Panc1 (cell line): ENCODE measurements at regions not wholly inside any gene's neighbourhood (a gene's known extent, or its start where the extent isn't known, plus 50 kb on each side); places are given as distances from the start of the nearest gene placed in this dataset.

Source experiments
- ATAC-seq: fragments of 200-7000 bp; cut with Tn5 transposase; 2 replicates; pipeline ENCODE4 v1.9.1; 2020; ENCODE audit warnings: mild to moderate bottlenecking, moderate library complexity
- BruUV-seq: library from RNA; stranded (reverse); fragments of 400-500 nt; replicated peaks from 2 replicates; lab custom pipeline; 2021; lab: Mats Ljungman, UMichigan
- CTCF ChIA-PET: fragments of 300-600 bp; sonication (Branson Sonifier 250); formaldehyde crosslinking; loops from one replicate; lab custom pipeline; 2022; ENCODE audit warnings: antibody characterized with exemption; lab: Charles Lee
- POLR2A ChIA-PET: fragments of 300-600 bp; sonication (Branson Sonifier 250); formaldehyde crosslinking; loops from one replicate; lab custom pipeline; 2022; ENCODE audit warnings: antibody characterized with exemption; lab: Charles Lee
- DNase-seq: peaks from one replicate; pipeline ENCODE4 v3.0.0-alpha.2; 2010; ENCODE audit warnings: low read depth, low spot score
- H3K27ac ChIP-seq: 2 replicates; pipeline ENCODE4 v1.5.1; 2011; ENCODE audit warnings: mild to moderate bottlenecking, low read length, inconsistent platforms
- H3K27me3 ChIP-seq: fragments of 200-500 bp; sonication (Bioruptor generic); 2 replicates; pipeline ENCODE4 v1.6.0; 2014; ENCODE audit warnings: low read length, inconsistent platforms; ENCODE audit not compliant: control insufficient read depth, insufficient read depth
- H3K36me3 ChIP-seq: fragments of 200-500 bp; sonication (Bioruptor generic); 2 replicates; pipeline ENCODE4 v1.5.1; 2014; ENCODE audit warnings: inconsistent platforms, mild to moderate bottlenecking, low read length, moderate library complexity; ENCODE audit not compliant: control insufficient read depth, insufficient read depth
- H3K4me1 ChIP-seq: 2 replicates; pipeline ENCODE4 v1.5.1; 2011; ENCODE audit warnings: inconsistent platforms, mild to moderate bottlenecking, low read length, moderate library complexity; ENCODE audit not compliant: control insufficient read depth, insufficient read depth
- H3K4me3 ChIP-seq, 2 experiments: 2 replicates each; pipeline ENCODE4 v1.5.1; 2011 to 2012; ENCODE audit warnings: low read depth in 2 of 2, low read length in 2 of 2, mild to moderate bottlenecking in 2 of 2, inconsistent platforms in 1 of 2, moderate library complexity in 1 of 2
- H3K9me3 ChIP-seq: fragments of 200-500 bp; sonication (Bioruptor generic); 2 replicates; pipeline ENCODE4 v1.5.1; 2014; ENCODE audit warnings: low read depth, mild to moderate bottlenecking, inconsistent platforms, low read length, moderate library complexity; ENCODE audit not compliant: control insufficient read depth, insufficient read depth
- CTCF ChIP-seq: fragments of 450-650 bp; IDR thresholded peaks from 2 replicates; pipeline ENCODE4 v1.5.1; 2017; ENCODE audit warnings: mild to moderate bottlenecking
- POLR2AphosphoS5 ChIP-seq: IDR thresholded peaks from 2 replicates; pipeline ENCODE4 v1.6.1; 2012; ENCODE audit warnings: mild to moderate bottlenecking, low read depth, low read length, moderate library complexity
- REST ChIP-seq, 2 experiments: IDR thresholded peaks; 2 replicates each; pipeline ENCODE4 v1.6.1; 2011 to 2012; ENCODE audit warnings: low read depth in 2 of 2, control low read depth in 1 of 2, low read length in 1 of 2, mild to moderate bottlenecking in 1 of 2, moderate library complexity in 1 of 2; ENCODE audit not compliant: insufficient read depth in 1 of 2
- SIN3A ChIP-seq: IDR thresholded peaks from 2 replicates; pipeline ENCODE4 v1.6.1; 2012; ENCODE audit warnings: low read depth, mild to moderate bottlenecking, low read length, moderate library complexity, borderline replicate concordance; ENCODE audit not compliant: insufficient read depth
- TCF7L2 ChIP-seq: IDR thresholded peaks from 2 replicates; pipeline ENCODE4 v1.6.1; 2011; ENCODE audit warnings: mild to moderate bottlenecking, low read depth, low read length, inconsistent platforms
- in situ Hi-C: cut with HindIII; loops from 2 replicates; pipeline ENCODE4 v1.10.0; 2016; ENCODE audit warnings: low sequenced_read_pairs, low pct_unique_long_range_greater_than_20kb
- intact Hi-C: fragments of 100-400 bp; cut with micrococcal nuclease; formaldehyde crosslinking; loops from one replicate; pipeline ENCODE4 v1.10.0; 2022; ENCODE audit not compliant: unreplicated experiment

- ChIA-PET POLR2A (no interaction called here), CTCF (no interaction called here)
- no TSS peak for BruUV-seq
- H3K4me1 ChIP-seq = peaks cover 64% of the 10 kb centered on the region
- no peaks in the 10 kb centered on the region for H3K27me3 ChIP-seq
- TF ChIP-seq POLR2AphosphoS5 (peak; percentile 59), TCF7L2 (no peak), CTCF (no peak), REST (IDR thresholded peaks at IDR 0.05; ENCODE audit: insufficient read depth in 1 of 2, low read depth in 2 of 2, low read length in 1 of 2) (no peak), SIN3A (no peak)
- in situ Hi-C loops (no loop called here), intact Hi-C loops (no loop called here)
- no peaks in the 10 kb centered on the region for H3K9me3 ChIP-seq
- no peak overlapping the region for H3K4me3 ChIP-seq
- H3K27ac ChIP-seq = peak overlapping the region; percentile 83
- DNase-seq = no peak
- peak; percentile 50 for ATAC-seq
- H3K36me3 ChIP-seq = no peaks in the 10 kb centered on the region
Observed at GRCh38 chr17:31598921-31599571, 207.6 kb downstream of the RAB11FIP4 start.

GRCh38 chr17:31598399-31598782 lies 206.9 kb downstream of the RAB11FIP4 start:
- BruUV-seq = no TSS peak
- H3K4me1 ChIP-seq = peaks cover 69% of the 10 kb centered on the region
- no peaks in the 10 kb centered on the region for H3K9me3 ChIP-seq
- peak overlapping the region; percentile 83 for H3K27ac ChIP-seq
- no peaks in the 10 kb centered on the region for H3K27me3 ChIP-seq
- ATAC-seq = no peak
- ChIA-PET CTCF (no interaction called here), POLR2A (no interaction called here)
- no peaks in the 10 kb centered on the region for H3K36me3 ChIP-seq
- DNase-seq = no peak
- intact Hi-C loops (no loop called here), in situ Hi-C loops (no loop called here)
- TF ChIP-seq CTCF = no peak
- TF ChIP-seq TCF7L2 = no peak
- TF ChIP-seq SIN3A = no peak
- TF ChIP-seq POLR2AphosphoS5 = no peak
- TF ChIP-seq REST (IDR thresholded peaks at IDR 0.05; ENCODE audit: insufficient read depth in 1 of 2, low read depth in 2 of 2, low read length in 1 of 2) = no peak
- no peak overlapping the region for H3K4me3 ChIP-seq
